ENCODE measurements at regions not wholly inside any gene's neighbourhood (a gene's known extent, or its start where the extent isn't known, plus 50 kb on each side); places are given as distances from the start of the nearest gene placed in this dataset.

DNA sequence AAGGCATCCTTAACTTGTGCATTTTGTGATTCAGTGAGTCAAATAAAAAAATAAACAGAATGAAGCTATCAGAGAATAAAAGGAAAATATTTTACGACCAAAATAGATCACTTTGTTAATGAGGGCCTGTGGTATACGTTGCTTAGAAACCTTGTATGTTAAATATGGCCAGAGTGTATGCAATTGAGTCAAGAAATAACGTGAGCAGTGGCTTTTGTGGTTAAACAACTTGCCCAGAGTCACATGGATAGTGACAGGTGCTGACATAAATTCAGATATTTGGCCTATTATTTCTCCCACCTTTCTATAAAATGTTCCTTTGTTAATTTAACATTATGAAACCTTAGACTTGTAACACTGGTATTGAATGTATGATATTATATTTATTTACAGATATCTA lies 393.4 kb downstream of the PABPC4L start:
- intact Hi-C loops (cut with micrococcal nuclease; ENCODE audit: unreplicated experiment) = no loop called here
- no peaks in the 10 kb centered on the region for H3K27me3 ChIP-seq (replicated peaks; ENCODE audit: insufficient read depth, low read depth, low read length, poor library complexity)
- no peak for DNase-seq (ENCODE audit: low spot score)
- CTCF ChIA-PET = no interaction called here
- TF ChIP-seq EZH2 (IDR thresholded peaks at IDR 0.05; ENCODE audit: borderline replicate concordance, low read depth, low read length, poor library complexity, severe bottlenecking) = no peak
- TF ChIP-seq, protein P1, sequence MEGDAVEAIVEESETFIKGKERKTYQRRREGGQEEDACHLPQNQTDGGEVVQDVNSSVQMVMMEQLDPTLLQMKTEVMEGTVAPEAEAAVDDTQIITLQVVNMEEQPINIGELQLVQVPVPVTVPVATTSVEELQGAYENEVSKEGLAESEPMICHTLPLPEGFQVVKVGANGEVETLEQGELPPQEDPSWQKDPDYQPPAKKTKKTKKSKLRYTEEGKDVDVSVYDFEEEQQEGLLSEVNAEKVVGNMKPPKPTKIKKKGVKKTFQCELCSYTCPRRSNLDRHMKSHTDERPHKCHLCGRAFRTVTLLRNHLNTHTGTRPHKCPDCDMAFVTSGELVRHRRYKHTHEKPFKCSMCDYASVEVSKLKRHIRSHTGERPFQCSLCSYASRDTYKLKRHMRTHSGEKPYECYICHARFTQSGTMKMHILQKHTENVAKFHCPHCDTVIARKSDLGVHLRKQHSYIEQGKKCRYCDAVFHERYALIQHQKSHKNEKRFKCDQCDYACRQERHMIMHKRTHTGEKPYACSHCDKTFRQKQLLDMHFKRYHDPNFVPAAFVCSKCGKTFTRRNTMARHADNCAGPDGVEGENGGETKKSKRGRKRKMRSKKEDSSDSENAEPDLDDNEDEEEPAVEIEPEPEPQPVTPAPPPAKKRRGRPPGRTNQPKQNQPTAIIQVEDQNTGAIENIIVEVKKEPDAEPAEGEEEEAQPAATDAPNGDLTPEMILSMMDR (conservative IDR thresholded peaks at IDR 0.05; ENCODE audit: low read depth, low read length) = no peak
- no peaks in the 10 kb centered on the region for H3K36me3 ChIP-seq (ENCODE audit: insufficient read depth, low read length, poor library complexity, severe bottlenecking)
- H3K4me3 ChIP-seq (ENCODE audit: low read depth, low read length, poor library complexity, severe bottlenecking) = no peak overlapping the region
- no peaks in the 10 kb centered on the region for H3K4me1 ChIP-seq (ENCODE audit: insufficient read depth, low read length, poor library complexity, severe bottlenecking)
- no TSS peak for BruUV-seq (replicated peaks)
- no peak overlapping the region for H3K27ac ChIP-seq (ENCODE audit: low read depth, low read length, poor library complexity, severe bottlenecking)
- no peaks in the 10 kb centered on the region for H3K9me3 ChIP-seq (ENCODE audit: low read depth, low read length, poor library complexity, severe bottlenecking)
- POLR2A ChIA-PET (ENCODE audit: low non-redundant PET) = no interaction called here

DNA sequence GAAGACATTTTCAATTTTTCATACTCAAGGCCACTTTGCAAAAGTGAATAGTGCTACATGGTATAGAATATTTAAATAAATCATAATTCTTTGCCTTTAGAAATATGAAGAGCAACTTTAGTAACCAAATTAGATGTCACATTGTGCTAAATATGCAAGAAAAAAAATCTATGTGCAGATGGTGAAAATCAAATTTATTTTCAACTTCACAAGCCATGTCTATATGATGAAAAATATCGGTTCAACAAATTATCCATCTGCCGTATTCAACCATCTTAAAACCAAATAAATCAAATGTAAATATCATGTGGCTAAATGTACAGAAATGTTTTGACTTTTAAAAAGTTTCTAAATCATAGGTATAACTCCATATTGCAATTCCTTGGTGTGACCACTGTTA lies 398.2 kb downstream of the PABPC4L start:
- no peaks in the 10 kb centered on the region for H3K36me3 ChIP-seq (ENCODE audit: insufficient read depth, low read length, poor library complexity, severe bottlenecking)
- no peak for TF ChIP-seq EZH2 (IDR thresholded peaks at IDR 0.05; ENCODE audit: borderline replicate concordance, low read depth, low read length, poor library complexity, severe bottlenecking)
- TF ChIP-seq, protein P1 (conservative IDR thresholded peaks at IDR 0.05; ENCODE audit: low read depth, low read length) = no peak
- ChIA-PET POLR2A (ENCODE audit: low non-redundant PET) (no interaction called here), CTCF (no interaction called here)
- no TSS peak for BruUV-seq (replicated peaks)
- intact Hi-C loops (cut with micrococcal nuclease; ENCODE audit: unreplicated experiment) = no loop called here
- no peaks in the 10 kb centered on the region for H3K27me3 ChIP-seq (replicated peaks; ENCODE audit: insufficient read depth, low read depth, low read length, poor library complexity)
- no peak overlapping the region for H3K4me3 ChIP-seq (ENCODE audit: low read depth, low read length, poor library complexity, severe bottlenecking)
- H3K9me3 ChIP-seq (ENCODE audit: low read depth, low read length, poor library complexity, severe bottlenecking) = no peaks in the 10 kb centered on the region
- H3K4me1 ChIP-seq (ENCODE audit: insufficient read depth, low read length, poor library complexity, severe bottlenecking) = no peaks in the 10 kb centered on the region
- H3K27ac ChIP-seq (ENCODE audit: low read depth, low read length, poor library complexity, severe bottlenecking) = no peak overlapping the region
- no peak for DNase-seq (ENCODE audit: low spot score)

DNA sequence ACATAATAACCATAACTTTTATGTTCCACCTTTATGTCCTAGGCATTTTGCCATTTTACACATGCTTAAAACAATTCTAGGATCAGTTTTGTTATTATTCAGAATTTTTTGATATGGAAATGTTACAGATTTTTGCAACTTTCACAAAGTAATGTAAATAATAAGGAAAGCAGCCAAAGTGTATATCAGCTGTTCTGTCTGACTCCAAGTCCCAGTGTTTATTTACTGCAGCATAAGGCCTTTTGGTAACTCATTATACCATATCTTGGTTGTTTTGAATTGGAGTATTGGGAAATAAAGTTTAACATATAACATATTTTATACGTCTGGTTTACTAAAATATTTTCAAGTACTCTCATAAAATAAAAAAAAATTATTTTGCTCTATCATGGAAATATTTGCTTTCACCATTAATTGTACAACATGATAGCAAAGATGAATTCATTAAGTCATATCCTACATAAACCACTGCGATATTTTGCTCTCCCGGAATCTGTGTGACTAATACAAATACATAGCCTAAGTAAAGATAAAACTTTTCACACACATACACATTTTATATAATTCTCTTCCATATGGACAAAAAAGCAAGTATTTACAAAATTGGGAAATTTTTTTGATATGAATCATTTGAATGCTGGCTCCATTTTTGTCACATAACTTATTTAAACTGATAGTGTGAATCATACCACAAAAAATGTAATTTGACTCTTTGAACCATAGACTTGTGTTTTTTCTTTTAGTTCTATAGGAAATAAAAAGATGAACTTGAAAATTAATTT lies 399.0 kb downstream of the PABPC4L start:
- BruUV-seq (replicated peaks) = no TSS peak
- CTCF ChIA-PET = no interaction called here
- Histone ChIP-seq H3K27ac (ENCODE audit: low read depth, low read length, poor library complexity, severe bottlenecking) (no peak overlapping the region), H3K36me3 (ENCODE audit: insufficient read depth, low read length, poor library complexity, severe bottlenecking) (no peaks in the 10 kb centered on the region), H3K27me3 (replicated peaks; ENCODE audit: insufficient read depth, low read depth, low read length, poor library complexity) (no peaks in the 10 kb centered on the region), H3K9me3 (ENCODE audit: low read depth, low read length, poor library complexity, severe bottlenecking) (no peaks in the 10 kb centered on the region), H3K4me3 (ENCODE audit: low read depth, low read length, poor library complexity, severe bottlenecking) (no peak overlapping the region), H3K4me1 (ENCODE audit: insufficient read depth, low read length, poor library complexity, severe bottlenecking) (no peaks in the 10 kb centered on the region)
- DNase-seq (ENCODE audit: low spot score) = no peak
- POLR2A ChIA-PET (ENCODE audit: low non-redundant PET) = no interaction called here
- TF ChIP-seq, protein P1 (conservative IDR thresholded peaks at IDR 0.05; ENCODE audit: low read depth, low read length) = no peak
- TF ChIP-seq EZH2 (IDR thresholded peaks at IDR 0.05; ENCODE audit: borderline replicate concordance, low read depth, low read length, poor library complexity, severe bottlenecking) = no peak
- intact Hi-C loops (cut with micrococcal nuclease; ENCODE audit: unreplicated experiment) = no loop called here
